ENCODE measurements at regions not wholly inside any gene's neighbourhood (a gene's known extent, or its start where the extent isn't known, plus 50 kb on each side); places are given as distances from the start of the nearest gene placed in this dataset.

GRCh38 chr17:34503528-34504195 lies 75.7 kb upstream of the TMEM132E start:
- TF ChIP-seq CTCF (IDR thresholded peaks at IDR 0.05) = no peak
- no peak for TF ChIP-seq POLR2A (IDR thresholded peaks at IDR 0.05)
